Activated effector memory CD4-positive, alpha-beta T cell treated with Interleukin-2 at 50 U/mL for 16 hours (primary cell): ENCODE measurements at regions not wholly inside any gene's neighbourhood (a gene's known extent, or its start where the extent isn't known, plus 50 kb on each side); places are given as distances from the start of the nearest gene placed in this dataset.

Experiments
- DNase-seq: peaks from one replicate; pipeline ENCODE4 v3.0.0-alpha.2; 2020

DNA sequence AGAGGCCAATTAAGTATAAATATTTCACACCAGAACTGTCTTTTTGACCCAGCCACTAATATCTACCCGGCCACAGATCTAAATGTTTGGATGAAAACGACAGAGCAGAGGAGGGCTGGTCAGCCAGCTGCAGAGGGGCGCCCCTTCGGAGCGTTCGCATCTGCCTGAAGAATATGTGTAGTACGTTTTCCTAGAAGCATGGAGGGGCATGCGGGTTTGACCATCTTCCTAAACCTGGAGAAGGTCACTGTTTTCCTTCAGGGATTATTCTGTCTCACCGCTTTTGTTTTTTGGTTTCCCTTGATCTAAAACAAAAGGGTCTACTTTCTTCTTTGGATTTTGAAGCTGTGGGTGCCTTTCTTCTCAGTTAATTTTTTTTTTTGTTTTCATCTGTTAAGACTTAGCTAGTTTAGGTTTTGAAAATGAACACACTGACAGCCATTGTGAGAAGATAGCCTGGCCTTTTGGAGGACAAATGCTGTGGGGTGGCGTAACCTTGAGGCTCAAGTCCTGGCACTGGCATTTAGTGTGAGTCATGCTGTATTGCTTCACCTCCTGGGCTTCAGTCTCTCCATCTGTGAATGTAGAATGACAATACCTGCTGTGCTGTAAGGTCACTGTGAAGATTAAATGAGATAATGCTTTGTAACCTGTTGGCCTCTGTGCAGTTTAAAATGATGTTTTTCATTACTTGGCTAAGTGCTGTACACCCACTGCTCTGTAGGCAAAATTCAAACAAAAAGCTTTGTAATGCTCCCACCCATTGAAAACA lies 74.1 kb upstream of the IRF2BP2 start:
- DNase-seq, result no peak

DNA sequence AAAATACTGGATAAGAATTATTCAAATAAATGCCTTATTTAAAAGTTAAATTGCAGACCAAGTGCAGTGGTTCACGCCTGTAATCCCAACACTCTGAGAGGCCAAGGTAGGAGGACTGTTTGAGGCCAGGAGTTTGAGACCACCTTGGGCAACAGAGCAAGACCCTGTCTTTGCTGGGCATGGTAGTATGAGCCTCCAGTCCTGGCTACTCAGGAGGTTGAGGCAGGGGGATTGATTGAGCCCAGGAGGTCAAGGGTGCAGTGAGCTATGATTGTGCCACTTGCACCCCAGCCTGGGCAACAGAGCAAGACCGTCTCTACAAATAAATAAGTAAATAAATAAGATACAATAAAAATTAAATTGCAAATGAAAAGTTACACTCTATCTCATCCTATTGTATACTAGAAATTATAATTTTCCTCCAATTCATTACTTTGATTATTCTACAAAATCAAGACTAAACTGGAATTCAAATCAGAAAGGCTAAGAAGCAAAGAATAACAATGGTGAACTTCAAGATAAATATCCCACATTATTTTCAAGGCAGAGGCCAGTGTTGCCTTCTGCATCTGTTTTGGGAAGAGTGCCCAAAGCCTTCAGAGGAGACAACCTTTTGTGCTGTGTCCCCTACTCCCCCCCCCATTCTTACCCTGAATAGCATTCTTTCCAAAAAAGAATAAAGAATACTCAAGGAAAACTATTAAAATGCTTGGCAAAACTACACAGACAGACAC lies 73.3 kb upstream of the IRF2BP2 start:
- no peak for DNase-seq

DNA sequence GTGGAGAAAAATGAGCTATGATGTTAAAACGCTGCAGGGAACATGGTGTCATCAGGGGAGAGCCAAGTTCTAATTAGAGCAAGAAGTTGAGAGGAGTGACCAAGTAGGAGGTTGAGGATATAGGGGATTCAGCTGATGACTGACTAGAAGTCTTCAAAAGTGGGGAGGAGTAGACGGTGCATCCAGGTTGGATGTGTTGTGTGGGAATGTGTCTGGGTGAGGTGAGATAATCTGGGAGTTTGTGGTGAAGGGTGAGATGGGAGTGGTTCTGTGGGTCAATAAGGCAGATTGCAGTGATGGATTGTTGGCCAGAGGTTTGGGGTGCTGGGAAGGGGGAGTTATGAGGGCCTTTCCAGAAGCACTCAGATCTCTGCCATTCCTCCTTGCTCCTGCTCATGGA lies 72.0 kb upstream of the IRF2BP2 start:
- no peak for DNase-seq

DNA sequence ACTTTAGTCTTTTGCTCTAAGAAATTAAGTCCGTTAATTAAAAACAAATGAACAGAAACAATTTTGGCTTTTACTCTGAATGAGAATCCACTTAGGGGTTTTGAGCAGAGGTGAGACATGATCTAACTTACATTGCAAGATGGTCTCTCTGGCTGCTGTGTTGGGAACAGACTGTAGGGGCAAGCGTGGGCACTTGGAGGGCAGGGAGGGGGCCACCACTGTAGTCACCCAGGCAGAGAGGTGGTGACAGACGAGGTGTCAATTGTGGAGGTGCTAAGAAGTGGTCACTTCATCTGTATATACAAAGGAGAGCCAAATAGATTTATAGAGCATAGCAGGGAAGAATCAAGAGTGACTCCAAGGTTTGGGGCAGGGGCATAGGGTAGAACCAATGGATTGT lies 71.1 kb upstream of the IRF2BP2 start:
- no peak for DNase-seq

DNA sequence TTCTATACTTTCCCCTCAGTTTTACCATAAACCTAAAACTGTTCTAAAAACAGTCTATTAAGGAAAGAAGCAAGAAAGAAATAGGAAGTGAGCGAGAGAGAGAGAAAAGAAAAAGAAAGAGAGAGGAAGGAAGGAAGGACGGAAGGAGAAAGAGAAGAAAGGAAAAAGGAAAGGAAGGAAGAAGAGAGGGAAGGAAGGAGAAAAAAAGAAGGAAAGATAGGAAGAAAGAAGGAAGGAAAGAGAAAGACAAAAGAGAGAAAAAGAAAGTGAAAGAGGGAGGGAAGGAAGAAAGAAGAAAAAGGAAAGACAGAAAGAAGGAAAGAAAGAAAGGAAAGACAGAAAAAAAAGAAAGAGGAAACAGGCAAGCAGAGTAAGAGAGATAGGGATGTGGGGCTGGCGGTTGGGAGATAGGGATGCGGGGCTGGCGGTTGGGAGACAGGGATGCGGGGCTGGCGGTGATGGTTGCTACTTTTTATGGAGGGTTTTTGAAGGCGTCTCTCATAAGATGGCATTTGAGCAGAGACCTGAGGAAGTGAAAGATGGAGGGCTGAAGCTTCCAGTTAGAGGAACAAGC lies 70.4 kb upstream of the IRF2BP2 start:
- DNase-seq, result no peak

DNA sequence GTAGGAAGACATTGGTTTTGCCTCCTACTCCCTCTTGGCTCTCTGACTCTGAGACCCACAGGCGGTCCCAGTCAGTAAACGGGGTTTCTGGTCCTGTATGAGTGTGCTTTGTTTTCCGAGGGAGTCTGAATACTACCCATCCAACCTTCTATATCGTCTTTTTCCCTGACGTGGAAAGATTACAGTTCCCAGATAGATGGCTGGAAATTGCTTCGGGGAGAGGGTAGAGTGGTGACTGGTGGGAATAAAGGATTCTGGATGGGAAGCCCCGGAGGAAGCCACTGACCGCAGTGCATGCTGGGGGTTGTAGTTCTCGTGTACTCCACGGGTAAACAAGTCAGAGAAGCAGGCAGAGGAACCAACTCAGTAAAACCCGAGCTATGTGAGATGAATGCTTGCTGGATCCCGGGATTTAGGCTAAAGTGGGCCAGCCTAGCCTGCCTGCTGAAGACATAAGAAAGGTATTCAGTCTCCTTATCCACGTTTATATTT lies 66.2 kb upstream of the IRF2BP2 start:
- DNase-seq, result no peak

DNA sequence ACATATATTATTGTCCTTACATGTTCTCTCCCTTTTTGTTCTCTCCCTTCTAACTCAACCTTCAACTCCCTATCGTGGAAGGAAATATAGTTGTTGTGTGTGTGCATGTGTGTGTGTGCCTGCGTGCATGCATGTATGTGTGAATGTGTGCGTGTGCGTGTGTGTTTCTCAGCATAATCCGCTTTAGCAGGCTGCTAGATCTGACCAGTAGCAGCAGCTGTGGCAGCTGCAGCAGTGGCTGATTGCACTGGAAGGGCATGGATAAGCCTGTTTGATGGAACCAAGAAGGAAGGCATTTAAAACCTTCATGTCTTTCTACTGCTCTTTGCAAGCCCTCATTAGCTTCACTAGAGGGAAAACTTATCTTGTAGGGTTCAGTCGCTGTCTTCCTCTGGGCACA lies 65.6 kb upstream of the IRF2BP2 start:
- no peak for DNase-seq

DNA sequence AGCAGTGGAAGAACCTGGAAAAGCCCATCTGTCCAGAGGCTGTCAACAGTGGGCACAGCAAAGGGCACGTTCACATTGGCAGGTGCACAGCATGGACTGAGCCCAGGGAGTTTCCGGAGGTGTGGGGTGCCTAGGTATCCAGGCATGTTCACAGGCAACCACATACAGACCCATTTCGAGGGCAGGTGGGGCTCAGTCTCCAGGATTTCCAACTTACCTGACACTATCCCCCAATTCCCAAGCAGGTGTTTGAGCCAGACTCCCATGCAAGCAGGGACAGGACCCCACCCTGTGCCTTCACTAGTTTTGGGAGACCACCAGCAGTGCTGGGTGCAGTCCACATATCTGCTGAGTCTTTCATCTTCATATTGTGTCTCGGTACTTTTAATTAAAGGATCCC lies 65.0 kb upstream of the IRF2BP2 start:
- DNase-seq, result no peak

DNA sequence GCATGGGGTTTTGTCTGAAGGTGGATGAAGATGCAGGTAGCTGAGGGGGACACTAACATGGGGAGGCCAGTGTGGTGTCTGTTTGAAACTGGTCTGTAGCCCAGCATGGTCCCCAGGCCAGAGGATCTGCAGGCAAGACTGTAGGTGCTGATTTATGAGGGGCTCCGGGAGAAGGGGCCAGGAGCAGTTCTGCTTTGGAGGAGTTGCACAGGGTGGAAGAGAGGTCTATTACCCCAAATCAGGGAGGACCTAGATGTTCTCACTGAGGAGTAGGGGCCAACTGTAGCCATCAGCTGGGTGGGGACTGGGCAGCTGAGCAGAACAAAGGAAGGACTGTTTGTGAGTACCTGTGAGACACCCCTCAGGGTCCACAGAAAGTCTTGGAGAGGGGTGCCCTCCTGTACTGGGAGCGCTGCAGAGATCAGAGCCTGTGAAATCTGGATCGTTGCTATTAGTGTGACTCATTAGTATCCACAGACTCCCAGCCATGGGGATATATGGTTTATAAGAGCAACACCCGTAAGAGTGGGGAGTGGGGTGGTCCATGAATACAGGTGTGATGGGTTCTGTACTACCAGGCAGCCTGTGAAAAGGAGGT lies 64.3 kb upstream of the IRF2BP2 start:
- no peak for DNase-seq

DNA sequence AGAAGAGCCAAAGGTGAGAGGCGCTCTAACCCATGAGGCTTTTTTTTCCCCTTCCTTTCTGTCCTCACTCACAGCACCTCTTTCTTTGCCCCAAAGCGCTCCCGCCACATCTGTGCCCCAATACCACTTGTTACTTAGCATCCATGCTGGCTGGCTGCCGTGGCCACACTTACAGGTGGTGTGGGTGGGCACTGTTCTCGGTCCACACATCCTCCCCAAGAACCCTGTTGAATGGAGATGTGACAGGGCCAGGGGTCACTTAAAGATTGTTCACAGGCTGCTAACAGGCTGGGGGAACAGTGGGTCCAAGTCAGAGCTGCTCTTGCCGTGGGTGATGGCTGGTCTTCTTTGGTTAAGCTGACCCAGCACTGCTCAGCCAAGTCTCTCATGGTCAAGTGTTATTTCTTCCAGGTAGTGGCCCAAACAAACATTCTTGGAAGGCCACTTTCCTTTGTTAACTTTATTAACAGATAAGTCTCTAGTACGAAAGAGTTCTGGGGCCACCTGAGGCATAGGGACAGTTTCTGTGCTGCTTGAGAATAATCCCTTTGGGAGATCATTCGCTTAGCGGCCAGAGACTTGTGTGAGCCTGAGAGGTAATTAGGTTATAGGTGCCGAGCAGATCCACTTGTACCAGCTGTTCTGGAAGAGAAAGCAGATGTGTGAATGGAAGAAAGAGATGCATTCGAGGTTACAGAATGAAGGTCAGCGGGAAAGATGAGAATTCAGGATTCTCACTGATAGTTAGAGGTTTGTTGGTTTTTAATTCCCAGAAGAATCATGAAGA lies 62.6 kb upstream of the IRF2BP2 start:
- no peak for DNase-seq

DNA sequence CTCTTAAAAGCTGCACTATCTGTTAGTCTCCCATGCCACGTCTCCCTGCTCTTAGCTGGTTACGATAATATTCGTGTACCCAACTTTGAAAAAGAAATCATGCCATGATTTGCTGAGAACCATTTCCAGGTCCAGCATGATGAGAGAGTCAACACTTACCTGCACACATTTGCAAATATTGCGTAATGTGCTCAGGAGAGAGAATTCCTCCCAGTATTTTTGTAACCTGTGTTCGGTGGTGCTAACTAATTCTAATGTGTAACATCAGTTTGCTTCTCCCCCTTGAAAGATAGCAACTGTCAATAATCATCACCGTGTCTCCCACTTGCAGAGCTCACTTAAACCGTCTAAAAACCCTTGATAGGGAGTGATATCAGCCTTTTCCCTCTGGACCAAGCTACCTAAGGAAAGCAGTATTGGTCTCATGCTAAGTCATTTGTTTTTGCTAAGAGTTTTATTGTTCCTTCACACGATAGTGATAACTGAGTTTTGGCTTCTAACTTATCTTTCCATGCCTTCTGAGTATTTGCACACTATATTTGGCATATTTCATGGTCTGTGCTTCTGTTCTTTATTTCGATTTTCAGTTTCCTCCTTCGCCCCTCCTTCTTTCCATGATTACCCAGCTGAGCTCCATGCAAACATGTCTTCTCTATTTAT lies 61.1 kb upstream of the IRF2BP2 start:
- DNase-seq, result no peak

DNA sequence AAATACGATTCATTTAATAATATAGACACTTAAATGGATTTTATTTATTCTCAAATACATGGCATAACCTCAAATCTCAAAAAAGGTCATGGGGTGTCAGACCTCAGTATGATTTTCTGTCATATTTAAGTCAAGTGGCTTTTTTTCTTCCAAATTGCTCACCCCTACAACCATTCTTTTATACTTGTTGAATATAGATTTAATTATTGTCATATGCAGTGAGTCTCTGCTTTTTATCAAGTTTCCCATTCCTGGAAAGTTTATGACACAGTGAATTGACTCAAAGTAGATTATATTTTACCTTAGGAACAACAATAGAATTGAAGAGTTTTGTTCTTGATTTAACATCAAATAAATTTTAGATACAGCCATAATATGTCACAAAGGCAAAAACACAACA lies 59.5 kb upstream of the IRF2BP2 start:
- DNase-seq, result no peak

DNA sequence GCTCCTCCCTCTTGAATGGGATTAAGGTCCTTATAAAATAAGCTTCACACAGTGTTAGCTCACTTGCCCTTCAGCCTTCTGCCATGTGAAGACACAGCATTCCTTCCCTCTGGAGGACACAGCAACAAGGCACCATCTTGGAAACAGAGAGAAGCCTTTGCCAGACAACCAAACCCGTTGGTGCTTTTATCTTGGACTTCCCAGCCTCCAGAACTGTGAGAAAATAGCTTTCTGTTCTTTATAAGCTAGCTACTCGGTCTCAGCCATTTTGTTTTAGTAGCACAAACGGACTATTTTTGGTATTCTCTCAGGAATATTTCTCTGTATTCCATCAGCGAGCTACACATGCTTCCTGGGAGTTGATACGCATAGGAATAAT lies 58.6 kb upstream of the IRF2BP2 start:
- no peak for DNase-seq

DNA sequence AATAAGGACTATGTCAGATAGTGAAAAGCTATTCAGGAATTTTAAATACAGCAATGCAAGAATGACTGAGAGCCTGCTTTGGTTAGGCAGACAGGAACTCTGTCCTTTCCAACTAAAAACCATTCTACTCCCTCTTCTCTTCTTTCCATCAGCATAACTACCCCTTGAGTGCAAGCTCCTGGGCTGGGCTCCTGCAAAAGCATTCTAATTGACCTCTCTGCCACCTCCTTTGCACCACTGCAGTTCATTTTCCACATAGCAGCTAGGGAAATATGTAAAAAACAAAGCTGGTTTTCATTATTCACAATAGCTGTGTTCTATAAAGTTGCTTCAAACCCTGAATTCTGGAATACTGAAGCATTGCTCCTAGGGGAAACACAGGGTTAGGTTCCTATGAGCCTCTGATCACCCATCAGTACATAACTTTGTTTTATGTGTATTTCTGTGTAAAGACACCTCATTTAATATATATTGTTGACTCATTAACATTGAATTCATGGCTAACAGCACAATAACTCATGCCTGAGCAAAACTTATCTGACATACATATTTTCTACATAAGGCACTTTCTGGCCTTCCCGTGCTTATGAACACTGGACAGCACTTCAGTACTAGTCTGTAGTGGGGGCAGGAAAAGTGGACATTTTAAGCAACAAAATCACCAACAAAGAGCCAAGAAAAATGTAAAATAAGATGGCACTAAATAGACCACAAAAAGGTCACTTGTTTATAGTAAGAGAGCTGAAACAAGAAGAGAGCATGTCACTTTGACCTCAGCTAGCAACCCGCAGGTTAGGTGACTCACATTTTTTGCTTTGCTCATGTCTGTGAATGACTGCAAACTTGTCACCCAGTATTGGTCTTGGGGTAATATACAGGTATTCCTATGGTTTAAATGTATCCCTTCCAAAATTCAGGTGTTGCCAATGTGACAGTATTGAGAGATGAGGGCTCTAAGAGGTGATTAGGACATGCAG lies 57.9 kb upstream of the IRF2BP2 start:
- no peak for DNase-seq

DNA sequence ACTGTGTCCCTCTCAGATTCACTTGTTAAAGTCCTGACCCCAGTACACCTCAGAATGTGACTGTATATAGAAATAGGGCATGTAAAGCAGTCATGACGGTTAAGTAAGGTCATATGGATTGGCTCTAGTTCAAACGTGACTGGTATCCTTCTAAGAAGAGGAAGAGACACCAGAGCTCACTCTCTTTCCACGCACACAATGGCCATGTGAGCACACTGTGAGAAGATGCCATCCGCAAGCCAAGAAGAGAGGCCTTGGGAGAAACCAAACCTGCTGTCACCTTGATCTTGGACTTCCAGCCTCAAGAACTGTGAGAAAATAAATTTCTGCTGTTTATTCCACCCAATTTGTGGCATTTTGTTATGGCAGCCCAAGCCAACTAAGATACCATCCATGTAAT lies 56.8 kb upstream of the IRF2BP2 start:
- DNase-seq, result no peak

DNA sequence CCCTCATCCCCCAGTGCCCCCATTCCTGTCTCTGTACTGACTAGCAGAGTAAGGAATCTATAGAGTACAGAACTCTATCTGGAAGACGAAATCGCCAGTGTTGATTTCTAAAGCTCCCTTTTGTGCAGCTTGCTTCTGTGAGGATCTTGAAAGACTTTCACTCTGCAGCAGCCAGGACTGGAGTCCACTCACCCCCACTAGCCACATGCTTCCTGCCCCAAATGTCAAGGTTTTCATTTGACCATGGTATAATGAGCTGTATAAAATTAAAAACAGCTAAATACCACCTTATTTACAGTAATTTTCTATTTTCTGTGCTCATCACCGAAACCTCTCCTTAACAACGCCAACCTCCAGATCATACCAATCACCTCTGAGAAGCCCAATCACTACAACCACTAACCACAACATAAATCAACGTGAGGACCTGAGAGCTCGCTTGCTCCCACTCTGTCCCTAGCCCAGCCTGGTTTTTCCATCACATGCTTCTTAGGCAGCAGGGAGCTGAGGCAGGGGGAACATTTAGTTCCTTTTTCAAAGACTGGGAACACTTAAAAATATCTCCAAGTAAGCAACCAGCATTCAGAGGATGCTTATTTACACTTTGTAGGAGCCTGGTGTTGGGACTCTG lies 56.1 kb upstream of the IRF2BP2 start:
- DNase-seq, result no peak

DNA sequence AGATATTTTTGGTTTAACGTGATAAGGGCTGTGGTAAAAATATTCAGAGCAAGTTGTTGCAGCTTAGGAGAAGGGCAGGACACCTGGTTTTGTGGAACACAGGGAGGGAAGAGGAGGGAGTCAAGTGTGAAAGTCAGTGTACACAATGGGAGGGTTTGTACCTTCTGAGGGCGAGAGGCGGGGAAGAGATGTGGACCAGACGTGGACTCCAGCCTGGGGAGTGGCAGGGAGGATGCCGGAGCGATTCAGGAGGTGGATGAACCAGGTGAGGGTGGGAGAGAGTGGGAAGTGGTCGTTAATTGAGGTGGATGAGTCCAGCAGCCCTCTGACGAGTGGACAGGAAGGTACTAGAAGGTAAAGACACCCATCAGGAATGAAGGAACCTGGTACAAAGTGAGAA lies 52.2 kb upstream of the IRF2BP2 start:
- no peak for DNase-seq

DNA sequence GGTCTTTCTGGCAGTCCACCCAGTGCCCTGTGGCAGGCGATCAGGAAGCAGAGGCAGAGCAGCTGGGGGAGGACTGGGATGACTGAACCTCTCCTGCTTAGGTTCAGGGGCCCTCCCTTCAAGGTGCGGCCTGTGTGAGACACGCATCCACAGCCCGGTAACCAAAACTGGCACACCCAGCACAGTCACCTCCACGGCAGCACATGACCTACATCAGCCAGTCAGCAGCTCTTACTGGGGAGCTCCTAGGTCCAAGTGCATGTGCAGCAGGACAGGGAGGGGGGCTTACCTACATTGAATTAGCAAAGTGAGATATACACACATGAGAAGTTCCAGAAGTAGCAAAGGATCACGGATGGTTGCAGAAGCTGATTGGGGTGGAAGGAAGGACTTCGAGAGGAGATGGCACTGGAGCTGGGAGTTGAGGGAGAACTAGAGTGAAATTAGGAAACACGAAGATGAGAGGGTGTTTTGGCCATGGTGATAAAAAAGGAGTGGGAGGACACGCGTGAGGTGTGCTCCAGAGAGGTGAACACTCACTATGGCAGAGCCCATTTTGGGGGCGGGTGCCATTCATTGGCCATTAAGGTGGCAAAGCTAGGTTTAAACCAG lies 51.4 kb upstream of the IRF2BP2 start:
- DNase-seq, result no peak

DNA sequence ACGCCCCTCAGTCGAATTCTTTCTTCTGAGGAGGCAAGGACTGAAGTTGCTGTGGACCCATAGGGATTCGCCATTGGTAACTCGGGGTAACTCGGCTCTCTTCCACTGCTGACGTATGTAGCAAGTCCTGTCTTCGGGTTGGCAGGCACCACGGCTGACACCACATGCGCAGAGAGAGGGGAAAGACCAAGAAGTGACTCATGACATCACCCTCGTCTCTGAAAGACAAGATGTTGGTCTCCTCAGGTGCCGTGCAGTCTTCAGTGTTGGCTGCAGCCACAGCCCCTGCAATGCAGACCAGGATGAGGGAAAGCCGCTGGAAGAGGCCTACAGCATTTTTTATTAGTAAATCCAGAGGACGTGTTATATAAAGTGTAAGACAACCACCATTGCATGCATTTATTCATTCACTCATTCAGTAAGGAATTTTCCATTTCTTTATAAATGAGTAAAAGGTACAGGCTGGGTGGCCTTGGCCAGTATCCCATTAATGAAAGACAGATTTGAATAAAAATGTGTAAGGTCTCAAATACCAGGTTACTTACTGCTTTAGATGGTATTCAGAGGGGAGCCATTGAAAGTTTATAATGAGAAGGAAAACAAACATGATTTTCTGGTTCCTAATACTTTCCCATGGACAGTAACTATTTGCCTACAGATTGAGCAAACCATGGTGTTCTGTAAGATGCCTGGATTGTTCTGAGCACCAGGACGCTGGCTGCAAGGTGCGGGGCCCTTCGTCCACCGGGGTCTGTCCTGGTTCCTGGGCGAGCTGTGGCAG lies 50.7 kb upstream of the IRF2BP2 start:
- no peak for DNase-seq
